Fibroblast of lung (primary cell): ENCODE measurements at regions not wholly inside any gene's neighbourhood (a gene's known extent, or its start where the extent isn't known, plus 50 kb on each side); places are given as distances from the start of the nearest gene placed in this dataset.
A peak's percentile ranks its signal among the peaks of the same experiment; 100 is the strongest.

Experiments used
- DNase-seq, 2 donors: peaks; one replicate each; pipeline versions ENCODE4 v3.0.0 to v3.0.0-alpha.2; 2010; ENCODE audit warnings: low read depth in 2 of 2
- H2AFZ ChIP-seq: 2 replicates; pipeline ENCODE4 v1.5.1; 2012; ENCODE audit warnings: low read length, control low read depth, inconsistent platforms
- H3K27ac ChIP-seq: 2 replicates; pipeline ENCODE4 v1.5.1; 2011; ENCODE audit warnings: low read length, control low read depth; ENCODE audit not compliant: insufficient read depth
- H3K27me3 ChIP-seq: 2 replicates; pipeline ENCODE4 v1.5.1; 2011; ENCODE audit warnings: mild to moderate bottlenecking, low read length; ENCODE audit not compliant: control insufficient read depth, insufficient read depth
- H3K36me3 ChIP-seq: 2 replicates; pipeline ENCODE4 v1.5.1; 2011; ENCODE audit warnings: low read length; ENCODE audit not compliant: control insufficient read depth, insufficient read depth
- H3K4me1 ChIP-seq: 2 replicates; pipeline ENCODE4 v1.5.1; 2011; ENCODE audit warnings: low read length; ENCODE audit not compliant: control insufficient read depth, insufficient read depth; ENCODE audit errors: extremely low read depth
- H3K4me2 ChIP-seq: 2 replicates; pipeline ENCODE4 v1.5.1; 2011; ENCODE audit warnings: low read length, control low read depth; ENCODE audit not compliant: insufficient read depth; ENCODE audit errors: extremely low read depth
- H3K4me3 ChIP-seq, 4 experiments: fragments of 200-600 bp in 1 of 4; sonication (generic) in 1 of 4; replicated peaks in 1 of 4; 2 replicates each; pipeline ENCODE4 v1.5.1; 2011 to 2016; ENCODE audit warnings: low read length in 4 of 4, low read depth in 3 of 4, mild to moderate bottlenecking in 3 of 4, control low read depth in 2 of 4, inconsistent platforms in 1 of 4, mixed read lengths in 1 of 4; ENCODE audit not compliant: insufficient read depth in 1 of 4; ENCODE audit errors: control extremely low read depth in 1 of 4
- H3K79me2 ChIP-seq: 2 replicates; pipeline ENCODE4 v1.5.1; 2012; ENCODE audit warnings: mild to moderate bottlenecking, low read length, inconsistent platforms; ENCODE audit not compliant: control insufficient read depth, insufficient read depth
- H3K9ac ChIP-seq: 2 replicates; pipeline ENCODE4 v1.5.1; 2011; ENCODE audit warnings: mild to moderate bottlenecking, low read length, control low read depth; ENCODE audit not compliant: insufficient read depth
- H3K9me3 ChIP-seq: 2 replicates; pipeline ENCODE4 v1.5.1; 2012; ENCODE audit warnings: low read depth, low read length; ENCODE audit not compliant: control insufficient read depth, insufficient read depth
- H4K20me1 ChIP-seq: 2 replicates; pipeline ENCODE4 v1.5.1; 2011; ENCODE audit warnings: low read length; ENCODE audit not compliant: control insufficient read depth, insufficient read depth; ENCODE audit errors: extremely low read depth
- EZH2 ChIP-seq: IDR thresholded peaks from 2 replicates; pipeline ENCODE4 v1.5.1; 2012; ENCODE audit warnings: low read length, control low read depth, mild to moderate bottlenecking; ENCODE audit errors: missing control alignments
- TF ChIP-seq, protein P1 (sequence below), 2 donors: IDR thresholded peaks in 1 of 2; conservative IDR thresholded peaks in 1 of 2; 1 replicate in 1 of 2; 2 replicates in 1 of 2; pipeline ENCODE4 v1.5.1; 2011 to 2012; ENCODE audit warnings: low read length in 2 of 2, control low read depth in 1 of 2, inconsistent platforms in 1 of 2, low read depth in 1 of 2, mild to moderate bottlenecking in 1 of 2

- Histone ChIP-seq H3K27ac (no peak overlapping the region), H3K36me3 (no peaks in the 10 kb centered on the region), H3K4me1 (no peaks in the 10 kb centered on the region), H3K27me3 (no peaks in the 10 kb centered on the region), H3K9me3 (no peaks in the 10 kb centered on the region), H4K20me1 (no peaks in the 10 kb centered on the region), H3K4me3 (no peak overlapping the region), H2AFZ (no peak overlapping the region), H3K9ac (no peak overlapping the region), H3K79me2 (no peaks in the 10 kb centered on the region), H3K4me2 (no peak overlapping the region)
- DNase-seq = peak in 1 of 2 donors; percentile 67
- no peak for TF ChIP-seq EZH2
- TF ChIP-seq, protein P1, sequence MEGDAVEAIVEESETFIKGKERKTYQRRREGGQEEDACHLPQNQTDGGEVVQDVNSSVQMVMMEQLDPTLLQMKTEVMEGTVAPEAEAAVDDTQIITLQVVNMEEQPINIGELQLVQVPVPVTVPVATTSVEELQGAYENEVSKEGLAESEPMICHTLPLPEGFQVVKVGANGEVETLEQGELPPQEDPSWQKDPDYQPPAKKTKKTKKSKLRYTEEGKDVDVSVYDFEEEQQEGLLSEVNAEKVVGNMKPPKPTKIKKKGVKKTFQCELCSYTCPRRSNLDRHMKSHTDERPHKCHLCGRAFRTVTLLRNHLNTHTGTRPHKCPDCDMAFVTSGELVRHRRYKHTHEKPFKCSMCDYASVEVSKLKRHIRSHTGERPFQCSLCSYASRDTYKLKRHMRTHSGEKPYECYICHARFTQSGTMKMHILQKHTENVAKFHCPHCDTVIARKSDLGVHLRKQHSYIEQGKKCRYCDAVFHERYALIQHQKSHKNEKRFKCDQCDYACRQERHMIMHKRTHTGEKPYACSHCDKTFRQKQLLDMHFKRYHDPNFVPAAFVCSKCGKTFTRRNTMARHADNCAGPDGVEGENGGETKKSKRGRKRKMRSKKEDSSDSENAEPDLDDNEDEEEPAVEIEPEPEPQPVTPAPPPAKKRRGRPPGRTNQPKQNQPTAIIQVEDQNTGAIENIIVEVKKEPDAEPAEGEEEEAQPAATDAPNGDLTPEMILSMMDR (conservative IDR thresholded peaks at IDR 0.05 in 1 of 2, IDR thresholded peaks at IDR 0.05 in 1 of 2; ENCODE audit: low read depth in 1 of 2, low read length in 2 of 2) = no peak
Measured at GRCh38 chr21:35611708-35612132, 448.6 kb downstream of the SETD4 start.

GRCh38 chr21:35609263-35609662, 451.1 kb downstream of the SETD4 start:
- TF ChIP-seq, protein P1 (conservative IDR thresholded peaks at IDR 0.05 in 1 of 2, IDR thresholded peaks at IDR 0.05 in 1 of 2; ENCODE audit: low read depth in 1 of 2, low read length in 2 of 2) = no peak
- TF ChIP-seq EZH2 = no peak
- Histone ChIP-seq H3K4me1 (no peaks in the 10 kb centered on the region), H3K9me3 (no peaks in the 10 kb centered on the region), H3K27ac (no peak overlapping the region), H4K20me1 (no peaks in the 10 kb centered on the region), H3K36me3 (no peaks in the 10 kb centered on the region), H3K9ac (no peak overlapping the region), H3K27me3 (no peaks in the 10 kb centered on the region), H2AFZ (no peak overlapping the region), H3K79me2 (no peaks in the 10 kb centered on the region), H3K4me2 (no peak overlapping the region), H3K4me3 (no peak overlapping the region)
- no peak for DNase-seq

- Histone ChIP-seq H4K20me1 (no peaks in the 10 kb centered on the region), H3K4me2 (no peak overlapping the region), H3K4me3 (no peak overlapping the region), H3K27me3 (no peaks in the 10 kb centered on the region), H3K79me2 (no peaks in the 10 kb centered on the region), H2AFZ (no peak overlapping the region), H3K27ac (no peak overlapping the region), H3K9ac (no peak overlapping the region), H3K36me3 (no peaks in the 10 kb centered on the region), H3K9me3 (no peaks in the 10 kb centered on the region), H3K4me1 (no peaks in the 10 kb centered on the region)
- no peak for DNase-seq
- no peak for TF ChIP-seq EZH2
- TF ChIP-seq, protein P1 (conservative IDR thresholded peaks at IDR 0.05 in 1 of 2, IDR thresholded peaks at IDR 0.05 in 1 of 2; ENCODE audit: low read depth in 1 of 2, low read length in 2 of 2) = no peak
Measured at GRCh38 chr21:35607406-35607805, 452.9 kb downstream of the SETD4 start.
